ENCODE measurements at regions not wholly inside any gene's neighbourhood (a gene's known extent, or its start where the extent isn't known, plus 50 kb on each side); places are given as distances from the start of the nearest gene placed in this dataset.

DNA sequence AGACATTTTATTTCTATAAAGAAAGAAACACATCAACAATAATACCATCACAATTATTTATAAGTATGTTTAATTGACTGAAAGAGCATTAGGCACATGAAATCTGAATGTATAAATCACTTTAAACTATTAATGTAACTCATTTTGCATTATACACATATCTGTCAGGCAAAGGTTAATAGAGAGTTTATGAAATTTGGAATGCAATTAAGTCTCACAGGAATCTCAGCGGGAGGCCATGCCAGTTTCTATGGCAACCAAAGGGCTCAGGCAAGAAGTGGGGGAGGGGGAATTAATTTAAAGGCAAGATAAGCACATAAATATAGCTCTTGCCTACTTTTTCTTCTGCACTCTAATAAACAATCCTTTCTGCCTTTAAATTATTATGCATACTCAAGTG lies 152.6 kb downstream of the SLC16A9 start:
- TF ChIP-seq ZFX (IDR thresholded peaks at IDR 0.05) (no peak), ZNF274 (IDR thresholded peaks at IDR 0.05; ENCODE audit: low read depth, low read length) (no peak), POLR2AphosphoS5 (IDR thresholded peaks at IDR 0.05; ENCODE audit: low read depth, low read length) (no peak), SRF (IDR thresholded peaks at IDR 0.05; ENCODE audit: low read depth) (no peak), POLR2A (IDR thresholded peaks at IDR 0.05; ENCODE audit: borderline replicate concordance, extremely low read depth, insufficient read depth, insufficient read length) (no peak), YY1 (IDR thresholded peaks at IDR 0.05; ENCODE audit: extremely low read depth, insufficient replicate concordance, low read depth, low read length) (no peak), CBX3 (IDR thresholded peaks at IDR 0.05; ENCODE audit: low read depth) (no peak), TCF7L2 (IDR thresholded peaks at IDR 0.05; ENCODE audit: borderline replicate concordance, extremely low read depth, insufficient read depth, insufficient read length) (no peak)
- TF ChIP-seq, protein P1, sequence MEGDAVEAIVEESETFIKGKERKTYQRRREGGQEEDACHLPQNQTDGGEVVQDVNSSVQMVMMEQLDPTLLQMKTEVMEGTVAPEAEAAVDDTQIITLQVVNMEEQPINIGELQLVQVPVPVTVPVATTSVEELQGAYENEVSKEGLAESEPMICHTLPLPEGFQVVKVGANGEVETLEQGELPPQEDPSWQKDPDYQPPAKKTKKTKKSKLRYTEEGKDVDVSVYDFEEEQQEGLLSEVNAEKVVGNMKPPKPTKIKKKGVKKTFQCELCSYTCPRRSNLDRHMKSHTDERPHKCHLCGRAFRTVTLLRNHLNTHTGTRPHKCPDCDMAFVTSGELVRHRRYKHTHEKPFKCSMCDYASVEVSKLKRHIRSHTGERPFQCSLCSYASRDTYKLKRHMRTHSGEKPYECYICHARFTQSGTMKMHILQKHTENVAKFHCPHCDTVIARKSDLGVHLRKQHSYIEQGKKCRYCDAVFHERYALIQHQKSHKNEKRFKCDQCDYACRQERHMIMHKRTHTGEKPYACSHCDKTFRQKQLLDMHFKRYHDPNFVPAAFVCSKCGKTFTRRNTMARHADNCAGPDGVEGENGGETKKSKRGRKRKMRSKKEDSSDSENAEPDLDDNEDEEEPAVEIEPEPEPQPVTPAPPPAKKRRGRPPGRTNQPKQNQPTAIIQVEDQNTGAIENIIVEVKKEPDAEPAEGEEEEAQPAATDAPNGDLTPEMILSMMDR (IDR thresholded peaks at IDR 0.05 in 2 of 3, conservative IDR thresholded peaks at IDR 0.05 in 1 of 3; ENCODE audit: borderline replicate concordance in 1 of 3, insufficient read depth in 1 of 3, low read depth in 2 of 3, low read length in 2 of 3): no peak
- TF ChIP-seq, protein P2, sequence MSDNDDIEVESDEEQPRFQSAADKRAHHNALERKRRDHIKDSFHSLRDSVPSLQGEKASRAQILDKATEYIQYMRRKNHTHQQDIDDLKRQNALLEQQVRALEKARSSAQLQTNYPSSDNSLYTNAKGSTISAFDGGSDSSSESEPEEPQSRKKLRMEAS (IDR thresholded peaks at IDR 0.05): no peak

All from HCT116 (cell line).